ENCODE measurements at regions not wholly inside any gene's neighbourhood (a gene's known extent, or its start where the extent isn't known, plus 50 kb on each side); places are given as distances from the start of the nearest gene placed in this dataset.

DNA sequence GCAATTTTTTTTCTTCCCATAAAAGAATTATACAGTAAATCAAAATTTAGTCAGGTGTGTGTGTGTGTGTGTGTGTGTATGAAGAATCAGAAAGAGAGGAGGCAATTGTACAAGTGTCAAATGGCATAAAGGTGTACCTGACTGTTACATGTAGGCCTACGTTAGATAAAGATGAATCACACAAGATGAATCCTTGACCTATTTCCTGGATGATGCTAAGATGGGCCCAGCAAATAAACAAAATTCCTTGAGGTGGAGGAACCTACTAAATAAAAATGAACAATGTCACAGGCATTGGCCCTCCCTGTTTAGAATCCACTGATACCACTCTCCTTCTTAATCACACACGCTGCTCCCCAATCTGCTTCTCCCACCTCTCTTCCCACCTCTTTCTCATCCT lies 79.7 kb upstream of the LRATD1 start:
- DNase-seq (ENCODE audit: low read depth, low spot score): no peak
- Histone ChIP-seq H3K4me1 (ENCODE audit: insufficient read depth, insufficient read length) (no peaks in the 10 kb centered on the region), H3K36me3 (ENCODE audit: insufficient read depth, insufficient read length, low read length) (no peaks in the 10 kb centered on the region), H3K27me3 (ENCODE audit: insufficient read depth, insufficient read length) (no peaks in the 10 kb centered on the region), H3K9me3 (ENCODE audit: insufficient read depth, low read length) (no peaks in the 10 kb centered on the region), H3K4me3 (ENCODE audit: insufficient read length, low read depth) (no peak overlapping the region), H3K9ac (ENCODE audit: insufficient read length, low read depth) (no peak overlapping the region)
- no peak for TF ChIP-seq SUZ12 (IDR thresholded peaks at IDR 0.05; ENCODE audit: extremely low read depth, insufficient read depth, insufficient read length)
- no peak for TF ChIP-seq ZNF274 (IDR thresholded peaks at IDR 0.05; ENCODE audit: low read depth, low read length)
- no peak for TF ChIP-seq YY1 (IDR thresholded peaks at IDR 0.05; ENCODE audit: insufficient read depth, insufficient read length)

DNA sequence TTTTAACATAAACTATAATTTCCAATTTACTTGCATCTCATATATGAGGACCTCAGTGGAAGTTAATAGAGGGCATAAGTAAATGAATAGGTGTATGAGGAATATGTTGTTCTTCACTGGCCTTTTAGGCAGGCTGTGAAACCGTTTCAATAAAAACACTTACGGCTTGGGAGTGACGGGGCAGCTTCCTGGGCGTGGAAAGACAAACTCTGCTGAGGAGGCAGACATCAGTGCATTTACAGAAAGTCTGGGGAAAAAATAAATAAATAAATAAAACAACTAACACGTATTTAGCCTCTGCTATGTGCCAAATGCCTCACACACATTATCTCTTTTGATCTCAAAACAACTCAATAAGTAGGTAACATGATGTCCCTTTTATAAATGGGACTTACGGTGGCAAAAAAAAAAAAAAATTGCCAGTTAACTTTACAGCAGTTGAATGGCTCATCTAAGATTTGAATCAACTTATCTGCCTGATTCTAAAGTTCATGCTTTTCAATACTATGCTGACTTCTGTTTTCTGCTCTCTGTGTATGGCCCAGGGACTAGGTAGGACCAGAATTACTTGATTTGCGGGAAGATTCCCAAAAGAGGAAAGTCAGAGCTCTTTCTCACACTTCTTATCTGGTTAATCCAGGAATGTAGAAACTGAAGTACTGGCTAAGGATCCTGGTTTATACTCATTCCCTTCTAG lies 77.5 kb upstream of the LRATD1 start:
- no peaks in the 10 kb centered on the region for H3K9me3 ChIP-seq (ENCODE audit: insufficient read depth, low read length)
- no peaks in the 10 kb centered on the region for H3K36me3 ChIP-seq (ENCODE audit: insufficient read depth, insufficient read length, low read length)
- no peak for DNase-seq (ENCODE audit: low read depth, low spot score)
- H3K27me3 ChIP-seq (ENCODE audit: insufficient read depth, insufficient read length): no peaks in the 10 kb centered on the region
- no peak overlapping the region for H3K4me3 ChIP-seq (ENCODE audit: insufficient read length, low read depth)
- TF ChIP-seq YY1 (IDR thresholded peaks at IDR 0.05; ENCODE audit: insufficient read depth, insufficient read length): no peak
- no peak for TF ChIP-seq SUZ12 (IDR thresholded peaks at IDR 0.05; ENCODE audit: extremely low read depth, insufficient read depth, insufficient read length)
- no peak for TF ChIP-seq ZNF274 (IDR thresholded peaks at IDR 0.05; ENCODE audit: low read depth, low read length)
- no peak overlapping the region for H3K9ac ChIP-seq (ENCODE audit: insufficient read length, low read depth)
- no peaks in the 10 kb centered on the region for H3K4me1 ChIP-seq (ENCODE audit: insufficient read depth, insufficient read length)

DNA sequence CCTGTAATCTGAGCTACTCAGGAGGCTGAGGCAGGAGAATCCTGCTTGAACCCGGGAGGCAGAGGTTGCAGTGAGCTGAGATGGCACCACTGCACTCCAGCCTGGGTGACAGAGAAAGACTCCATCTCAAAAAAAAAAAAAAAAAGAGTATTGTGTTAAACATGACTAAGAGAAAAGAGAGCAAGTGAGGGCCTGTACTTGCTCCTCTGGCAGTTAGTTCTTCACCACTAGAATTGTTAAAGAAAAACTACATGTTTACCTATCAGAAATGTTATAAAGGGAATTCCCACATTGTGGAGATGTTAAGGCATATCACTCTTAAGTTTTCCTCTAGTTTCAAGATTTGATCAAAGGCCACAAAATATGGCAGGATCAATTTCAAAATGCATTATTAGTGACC lies 75.4 kb upstream of the LRATD1 start:
- H3K4me1 ChIP-seq (ENCODE audit: insufficient read depth, insufficient read length): no peaks in the 10 kb centered on the region
- DNase-seq (ENCODE audit: low read depth, low spot score): no peak
- H3K9ac ChIP-seq (ENCODE audit: insufficient read length, low read depth): no peak overlapping the region
- TF ChIP-seq YY1 (IDR thresholded peaks at IDR 0.05; ENCODE audit: insufficient read depth, insufficient read length) (no peak), SUZ12 (IDR thresholded peaks at IDR 0.05; ENCODE audit: extremely low read depth, insufficient read depth, insufficient read length) (no peak), ZNF274 (IDR thresholded peaks at IDR 0.05; ENCODE audit: low read depth, low read length) (no peak)
- H3K27me3 ChIP-seq (ENCODE audit: insufficient read depth, insufficient read length): no peaks in the 10 kb centered on the region
- no peak overlapping the region for H3K4me3 ChIP-seq (ENCODE audit: insufficient read length, low read depth)
- H3K9me3 ChIP-seq (ENCODE audit: insufficient read depth, low read length): no peaks in the 10 kb centered on the region
- H3K36me3 ChIP-seq (ENCODE audit: insufficient read depth, insufficient read length, low read length): no peaks in the 10 kb centered on the region

DNA sequence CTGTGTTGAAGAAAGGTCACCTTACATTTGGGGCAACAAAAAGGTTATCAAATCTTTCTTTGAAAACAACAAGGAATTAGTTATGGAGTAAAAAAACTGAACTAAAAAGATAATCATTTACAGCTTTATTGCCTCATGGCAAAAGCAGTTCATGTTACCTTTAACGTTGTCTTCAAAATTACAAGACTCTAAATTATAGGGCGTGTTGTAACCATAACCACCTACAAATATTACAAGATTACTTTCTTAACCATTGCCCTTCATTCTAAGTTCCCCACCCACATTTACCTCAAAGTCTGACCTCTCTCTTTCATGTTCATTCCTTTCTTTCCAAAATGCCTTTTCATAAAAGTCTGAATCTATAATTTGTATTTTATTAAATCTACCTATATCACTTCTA lies 74.6 kb upstream of the LRATD1 start:
- no peaks in the 10 kb centered on the region for H3K36me3 ChIP-seq (ENCODE audit: insufficient read depth, insufficient read length, low read length)
- H3K27me3 ChIP-seq (ENCODE audit: insufficient read depth, insufficient read length): no peaks in the 10 kb centered on the region
- H3K9ac ChIP-seq (ENCODE audit: insufficient read length, low read depth): no peak overlapping the region
- no peak overlapping the region for H3K4me3 ChIP-seq (ENCODE audit: insufficient read length, low read depth)
- H3K9me3 ChIP-seq (ENCODE audit: insufficient read depth, low read length): no peaks in the 10 kb centered on the region
- H3K4me1 ChIP-seq (ENCODE audit: insufficient read depth, insufficient read length): no peaks in the 10 kb centered on the region
- no peak for DNase-seq (ENCODE audit: low read depth, low spot score)
- TF ChIP-seq YY1 (IDR thresholded peaks at IDR 0.05; ENCODE audit: insufficient read depth, insufficient read length) (no peak), ZNF274 (IDR thresholded peaks at IDR 0.05; ENCODE audit: low read depth, low read length) (no peak), SUZ12 (IDR thresholded peaks at IDR 0.05; ENCODE audit: extremely low read depth, insufficient read depth, insufficient read length) (no peak)

GRCh38 chr2:14558335-14558919 lies 74.1 kb upstream of the LRATD1 start:
- no peaks in the 10 kb centered on the region for H3K9me3 ChIP-seq (ENCODE audit: insufficient read depth, low read length)
- H3K36me3 ChIP-seq (ENCODE audit: insufficient read depth, insufficient read length, low read length): no peaks in the 10 kb centered on the region
- no peak for DNase-seq (ENCODE audit: low read depth, low spot score)
- no peak overlapping the region for H3K9ac ChIP-seq (ENCODE audit: insufficient read length, low read depth)
- no peaks in the 10 kb centered on the region for H3K27me3 ChIP-seq (ENCODE audit: insufficient read depth, insufficient read length)
- no peaks in the 10 kb centered on the region for H3K4me1 ChIP-seq (ENCODE audit: insufficient read depth, insufficient read length)
- no peak overlapping the region for H3K4me3 ChIP-seq (ENCODE audit: insufficient read length, low read depth)
- TF ChIP-seq YY1 (IDR thresholded peaks at IDR 0.05; ENCODE audit: insufficient read depth, insufficient read length) (no peak), SUZ12 (IDR thresholded peaks at IDR 0.05; ENCODE audit: extremely low read depth, insufficient read depth, insufficient read length) (no peak), ZNF274 (IDR thresholded peaks at IDR 0.05; ENCODE audit: low read depth, low read length) (no peak)

DNA sequence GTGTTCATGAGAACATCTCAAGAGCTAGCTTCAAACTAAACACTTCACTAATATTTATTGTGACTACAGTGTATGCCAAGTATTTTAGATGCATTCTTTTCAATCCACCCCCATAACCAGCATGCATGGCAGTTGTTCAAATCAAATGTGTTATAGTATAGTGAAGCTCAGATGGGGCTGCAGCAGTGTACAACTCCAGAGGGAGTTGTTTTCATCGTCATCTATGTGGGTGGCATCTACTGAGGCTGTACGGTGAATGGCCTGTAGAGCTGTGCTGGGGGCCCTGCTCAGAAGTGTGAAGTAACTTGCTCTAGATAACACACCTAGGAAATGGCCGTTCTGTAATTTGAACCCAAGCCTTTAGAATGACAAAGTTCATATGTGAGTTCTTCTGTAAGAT lies 71.8 kb upstream of the LRATD1 start:
- no peak for DNase-seq (ENCODE audit: low read depth, low spot score)
- TF ChIP-seq ZNF274 (IDR thresholded peaks at IDR 0.05; ENCODE audit: low read depth, low read length) (no peak), SUZ12 (IDR thresholded peaks at IDR 0.05; ENCODE audit: extremely low read depth, insufficient read depth, insufficient read length) (no peak), YY1 (IDR thresholded peaks at IDR 0.05; ENCODE audit: insufficient read depth, insufficient read length) (no peak)
- H3K4me3 ChIP-seq (ENCODE audit: insufficient read length, low read depth): no peak overlapping the region
- no peaks in the 10 kb centered on the region for H3K9me3 ChIP-seq (ENCODE audit: insufficient read depth, low read length)
- H3K4me1 ChIP-seq (ENCODE audit: insufficient read depth, insufficient read length): no peaks in the 10 kb centered on the region
- H3K27me3 ChIP-seq (ENCODE audit: insufficient read depth, insufficient read length): no peaks in the 10 kb centered on the region
- no peaks in the 10 kb centered on the region for H3K36me3 ChIP-seq (ENCODE audit: insufficient read depth, insufficient read length, low read length)
- no peak overlapping the region for H3K9ac ChIP-seq (ENCODE audit: insufficient read length, low read depth)

DNA sequence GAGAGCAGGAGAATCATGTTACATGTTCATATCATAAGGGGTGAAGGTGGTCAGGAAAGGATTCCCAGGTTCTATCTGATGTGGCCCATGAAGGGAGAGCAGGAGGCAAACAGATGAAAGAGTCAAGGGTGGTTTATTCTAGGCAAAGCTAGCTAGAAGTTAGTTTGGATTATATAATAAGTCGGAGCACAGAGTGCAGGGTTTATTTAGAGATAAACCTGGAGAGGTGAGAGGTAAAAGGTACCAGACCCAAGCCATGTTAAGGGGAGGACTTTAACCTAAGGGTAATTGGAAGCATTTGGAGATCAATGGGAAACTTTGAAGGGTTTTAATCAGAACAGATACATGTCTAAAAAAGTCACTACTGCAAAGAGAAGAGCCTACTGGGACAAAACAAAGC lies 69.2 kb upstream of the LRATD1 start:
- no peak overlapping the region for H3K9ac ChIP-seq (ENCODE audit: insufficient read length, low read depth)
- H3K4me3 ChIP-seq (ENCODE audit: insufficient read length, low read depth): no peak overlapping the region
- no peaks in the 10 kb centered on the region for H3K27me3 ChIP-seq (ENCODE audit: insufficient read depth, insufficient read length)
- TF ChIP-seq SUZ12 (IDR thresholded peaks at IDR 0.05; ENCODE audit: extremely low read depth, insufficient read depth, insufficient read length): no peak
- TF ChIP-seq YY1 (IDR thresholded peaks at IDR 0.05; ENCODE audit: insufficient read depth, insufficient read length): no peak
- TF ChIP-seq ZNF274 (IDR thresholded peaks at IDR 0.05; ENCODE audit: low read depth, low read length): no peak
- DNase-seq (ENCODE audit: low read depth, low spot score): no peak
- no peaks in the 10 kb centered on the region for H3K4me1 ChIP-seq (ENCODE audit: insufficient read depth, insufficient read length)
- H3K9me3 ChIP-seq (ENCODE audit: insufficient read depth, low read length): no peaks in the 10 kb centered on the region
- H3K36me3 ChIP-seq (ENCODE audit: insufficient read depth, insufficient read length, low read length): no peaks in the 10 kb centered on the region

All from NT2/D1 (cell line).